ENCODE measurements at regions not wholly inside any gene's neighbourhood (a gene's known extent, or its start where the extent isn't known, plus 50 kb on each side); places are given as distances from the start of the nearest gene placed in this dataset.

DNA sequence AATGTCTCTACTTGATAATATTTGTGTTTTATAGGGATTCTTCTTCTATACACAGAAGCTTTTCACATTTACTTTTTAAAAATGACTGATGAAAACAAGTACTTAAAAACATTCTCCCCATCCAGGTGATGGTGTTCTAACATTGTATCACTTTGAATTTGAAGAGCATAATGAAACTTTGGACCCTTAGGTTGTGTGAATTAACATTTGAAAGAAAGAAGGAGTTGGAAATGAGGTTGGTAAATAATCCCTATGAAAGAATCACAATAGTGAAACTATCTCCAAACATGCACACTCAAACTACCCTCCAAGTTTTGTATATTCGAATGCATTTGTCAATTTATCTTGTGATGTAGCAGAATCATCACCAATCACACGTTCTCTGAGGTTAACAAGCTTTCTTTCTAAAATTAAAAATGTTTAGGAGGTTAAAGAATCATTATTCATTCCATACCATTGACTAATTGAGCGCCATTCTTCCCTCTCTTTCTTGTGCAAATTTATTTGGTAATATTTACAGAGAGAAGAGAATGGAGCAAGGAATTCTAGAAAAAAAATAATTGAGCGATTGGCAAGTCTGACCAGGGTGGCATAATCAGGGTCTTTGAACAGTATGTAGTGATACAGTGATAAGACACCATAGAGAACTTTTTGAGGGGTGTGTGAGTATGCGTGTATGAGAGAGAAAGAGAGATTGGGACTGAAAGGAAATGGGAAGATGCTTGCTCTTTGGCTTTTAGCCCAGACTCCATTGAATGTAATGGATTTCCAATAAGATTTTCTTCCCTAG lies 260.0 kb upstream of the NRXN1 start:
- Histone ChIP-seq H3K27ac (ENCODE audit: low read depth, low read length) (no peak overlapping the region), H3K27me3 (ENCODE audit: low read length) (no peaks in the 10 kb centered on the region), H3F3A (ENCODE audit: insufficient read depth) (no peaks in the 10 kb centered on the region), H3K36me3 (ENCODE audit: low read length) (no peaks in the 10 kb centered on the region), H3K4me3 (ENCODE audit: insufficient read depth, low read length, poor library complexity, severe bottlenecking) (no peak overlapping the region), H3K9me3 (ENCODE audit: insufficient read depth, low read length) (no peaks in the 10 kb centered on the region), H3K4me2 (ENCODE audit: low read depth, low read length, poor library complexity, severe bottlenecking) (no peak overlapping the region), H4K20me1 (ENCODE audit: low read depth, low read length) (no peaks in the 10 kb centered on the region), H2AFZ (ENCODE audit: low read depth, low read length, severe bottlenecking) (no peak overlapping the region), H3K9ac (ENCODE audit: low read length) (no peak overlapping the region), H3K79me2 (ENCODE audit: insufficient read depth, low read length) (no peaks in the 10 kb centered on the region), H3K9me2 (replicated peaks; ENCODE audit: insufficient read depth, low read length) (no peaks in the 10 kb centered on the region)
- TF ChIP-seq, protein P1, sequence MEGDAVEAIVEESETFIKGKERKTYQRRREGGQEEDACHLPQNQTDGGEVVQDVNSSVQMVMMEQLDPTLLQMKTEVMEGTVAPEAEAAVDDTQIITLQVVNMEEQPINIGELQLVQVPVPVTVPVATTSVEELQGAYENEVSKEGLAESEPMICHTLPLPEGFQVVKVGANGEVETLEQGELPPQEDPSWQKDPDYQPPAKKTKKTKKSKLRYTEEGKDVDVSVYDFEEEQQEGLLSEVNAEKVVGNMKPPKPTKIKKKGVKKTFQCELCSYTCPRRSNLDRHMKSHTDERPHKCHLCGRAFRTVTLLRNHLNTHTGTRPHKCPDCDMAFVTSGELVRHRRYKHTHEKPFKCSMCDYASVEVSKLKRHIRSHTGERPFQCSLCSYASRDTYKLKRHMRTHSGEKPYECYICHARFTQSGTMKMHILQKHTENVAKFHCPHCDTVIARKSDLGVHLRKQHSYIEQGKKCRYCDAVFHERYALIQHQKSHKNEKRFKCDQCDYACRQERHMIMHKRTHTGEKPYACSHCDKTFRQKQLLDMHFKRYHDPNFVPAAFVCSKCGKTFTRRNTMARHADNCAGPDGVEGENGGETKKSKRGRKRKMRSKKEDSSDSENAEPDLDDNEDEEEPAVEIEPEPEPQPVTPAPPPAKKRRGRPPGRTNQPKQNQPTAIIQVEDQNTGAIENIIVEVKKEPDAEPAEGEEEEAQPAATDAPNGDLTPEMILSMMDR (IDR thresholded peaks at IDR 0.05; ENCODE audit: insufficient read depth, low read length, poor library complexity, severe bottlenecking), result no peak
- TF ChIP-seq EZH2phosphoT487 (conservative IDR thresholded peaks at IDR 0.05; ENCODE audit: low read length), result no peak

DNA sequence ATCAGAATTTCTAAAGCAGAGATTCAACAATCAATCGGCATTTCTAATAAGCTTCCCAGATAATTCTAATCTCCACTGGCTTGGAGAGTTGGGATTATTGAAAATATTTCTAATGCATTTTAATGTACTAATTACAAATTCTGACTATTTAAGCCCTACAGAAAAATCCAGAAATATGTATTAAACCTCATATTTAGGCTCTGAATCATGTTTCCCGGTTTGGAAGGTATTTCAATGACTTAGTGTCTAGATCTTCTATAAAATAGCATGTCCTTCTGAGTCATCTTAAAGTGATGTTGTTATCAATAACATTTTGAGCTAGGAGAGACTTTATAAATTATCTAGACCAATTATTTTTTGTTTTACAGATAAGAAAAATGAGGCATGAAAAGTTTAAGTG lies 258.8 kb upstream of the NRXN1 start:
- H3K9me3 ChIP-seq (ENCODE audit: insufficient read depth, low read length), result no peaks in the 10 kb centered on the region
- H3K79me2 ChIP-seq (ENCODE audit: insufficient read depth, low read length), result no peaks in the 10 kb centered on the region
- no peaks in the 10 kb centered on the region for H3F3A ChIP-seq (ENCODE audit: insufficient read depth)
- H4K20me1 ChIP-seq (ENCODE audit: low read depth, low read length), result no peaks in the 10 kb centered on the region
- H3K27ac ChIP-seq (ENCODE audit: low read depth, low read length), result no peak overlapping the region
- H3K9ac ChIP-seq (ENCODE audit: low read length), result no peak overlapping the region
- no peak overlapping the region for H2AFZ ChIP-seq (ENCODE audit: low read depth, low read length, severe bottlenecking)
- no peaks in the 10 kb centered on the region for H3K9me2 ChIP-seq (replicated peaks; ENCODE audit: insufficient read depth, low read length)
- H3K27me3 ChIP-seq (ENCODE audit: low read length), result no peaks in the 10 kb centered on the region
- TF ChIP-seq, protein P1 (IDR thresholded peaks at IDR 0.05; ENCODE audit: insufficient read depth, low read length, poor library complexity, severe bottlenecking), result no peak
- TF ChIP-seq EZH2phosphoT487 (conservative IDR thresholded peaks at IDR 0.05; ENCODE audit: low read length), result no peak
- H3K36me3 ChIP-seq (ENCODE audit: low read length), result no peaks in the 10 kb centered on the region
- H3K4me3 ChIP-seq (ENCODE audit: insufficient read depth, low read length, poor library complexity, severe bottlenecking), result no peak overlapping the region
- H3K4me2 ChIP-seq (ENCODE audit: low read depth, low read length, poor library complexity, severe bottlenecking), result no peak overlapping the region

DNA sequence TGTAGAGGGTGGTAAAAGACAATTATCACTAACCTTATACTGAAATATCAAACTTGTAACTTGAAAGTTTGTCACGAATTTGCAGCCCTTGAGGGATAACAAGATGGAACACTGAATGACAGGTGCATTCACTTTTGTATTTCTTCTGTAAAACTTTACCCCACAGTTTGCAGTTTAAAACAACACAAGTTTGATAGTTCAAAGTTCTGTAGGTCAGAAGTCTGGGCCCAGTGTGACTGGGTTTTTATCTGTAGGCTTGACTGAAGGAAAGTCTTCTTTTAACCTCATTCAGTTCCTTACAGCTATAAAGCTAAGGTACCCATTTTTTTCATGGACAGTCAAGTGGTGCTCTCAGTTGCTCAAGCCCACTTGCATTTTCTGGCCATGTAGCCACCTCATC lies 257.1 kb upstream of the NRXN1 start:
- H3F3A ChIP-seq (ENCODE audit: insufficient read depth), result no peaks in the 10 kb centered on the region
- H3K9ac ChIP-seq (ENCODE audit: low read length), result no peak overlapping the region
- H2AFZ ChIP-seq (ENCODE audit: low read depth, low read length, severe bottlenecking), result no peak overlapping the region
- H4K20me1 ChIP-seq (ENCODE audit: low read depth, low read length), result no peaks in the 10 kb centered on the region
- H3K36me3 ChIP-seq (ENCODE audit: low read length), result no peaks in the 10 kb centered on the region
- TF ChIP-seq, protein P1 (IDR thresholded peaks at IDR 0.05; ENCODE audit: insufficient read depth, low read length, poor library complexity, severe bottlenecking), result no peak
- TF ChIP-seq EZH2phosphoT487 (conservative IDR thresholded peaks at IDR 0.05; ENCODE audit: low read length), result no peak
- H3K27ac ChIP-seq (ENCODE audit: low read depth, low read length), result no peak overlapping the region
- H3K4me3 ChIP-seq (ENCODE audit: insufficient read depth, low read length, poor library complexity, severe bottlenecking), result no peak overlapping the region
- H3K27me3 ChIP-seq (ENCODE audit: low read length), result no peaks in the 10 kb centered on the region
- no peaks in the 10 kb centered on the region for H3K9me3 ChIP-seq (ENCODE audit: insufficient read depth, low read length)
- no peaks in the 10 kb centered on the region for H3K79me2 ChIP-seq (ENCODE audit: insufficient read depth, low read length)
- no peak overlapping the region for H3K4me2 ChIP-seq (ENCODE audit: low read depth, low read length, poor library complexity, severe bottlenecking)
- H3K9me2 ChIP-seq (replicated peaks; ENCODE audit: insufficient read depth, low read length), result no peaks in the 10 kb centered on the region

All from SU-DHL-6 (cell line).